Chondrocyte (in vitro differentiated cells): ENCODE measurements at regions not wholly inside any gene's neighbourhood (a gene's known extent, or its start where the extent isn't known, plus 50 kb on each side); places are given as distances from the start of the nearest gene placed in this dataset.

ENCODE experiments used
- DNase-seq: peaks from one replicate; pipeline ENCODE4 v3.0.0; 2021; ENCODE audit warnings: mixed read lengths, low spot score
- H3K27ac Mint-ChIP-seq: one replicate; pipeline ENCODE4 v1.8.0; 2021; ENCODE audit warnings: mild to moderate bottlenecking, moderate library complexity, mixed read lengths; ENCODE audit not compliant: unreplicated experiment
- H3K27me3 Mint-ChIP-seq: 2 replicates; pipeline ENCODE4 v1.8.0; 2021; ENCODE audit warnings: low read depth, mixed read lengths
- H3K36me3 Mint-ChIP-seq: 2 replicates; pipeline ENCODE4 v1.8.0; 2021; ENCODE audit warnings: low read depth, mixed read lengths
- H3K4me1 Mint-ChIP-seq: 2 replicates; pipeline ENCODE4 v1.8.0; 2021; ENCODE audit warnings: low read depth, mild to moderate bottlenecking, mixed read lengths
- H3K4me3 Mint-ChIP-seq: one replicate; pipeline ENCODE4 v1.8.0; 2021; ENCODE audit warnings: mild to moderate bottlenecking, moderate library complexity, mixed read lengths; ENCODE audit not compliant: unreplicated experiment
- H3K9me3 Mint-ChIP-seq: 2 replicates; pipeline ENCODE4 v1.8.0; 2021; ENCODE audit warnings: low read depth, mixed read lengths
- TF ChIP-seq, protein P1 (sequence below): fragments of 200-600 bp; sonication (generic); IDR thresholded peaks from 2 replicates; pipeline ENCODE4 v1.5.0; 2021; ENCODE audit warnings: antibody characterized with exemption, mild to moderate bottlenecking, moderate library complexity

DNA sequence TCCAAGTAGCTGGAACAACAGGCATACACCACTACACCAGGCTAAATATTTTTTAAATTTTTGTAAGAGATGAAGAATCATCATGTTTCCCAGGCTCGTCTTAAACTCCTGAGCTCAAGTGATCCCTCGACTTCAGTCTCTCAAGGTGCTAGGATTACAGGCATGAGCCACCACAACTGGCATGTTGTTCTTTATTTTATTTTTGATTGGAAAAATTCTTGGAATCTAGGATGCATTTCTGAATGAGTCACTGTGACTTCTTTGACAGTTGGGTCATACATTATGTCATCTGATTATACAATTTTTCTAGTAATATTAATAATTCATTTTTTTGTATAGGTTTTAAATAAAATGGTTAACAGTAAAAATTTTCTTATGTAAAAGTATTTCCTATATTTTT lies 870.2 kb downstream of the SI start:
- Mint-ChIP-seq H3K4me3 (no peak overlapping the region), H3K36me3 (peaks cover 4% of the 10 kb centered on the region), H3K27ac (peak overlapping the region; percentile 83), H3K27me3 (no peaks in the 10 kb centered on the region), H3K9me3 (peaks cover 5% of the 10 kb centered on the region), H3K4me1 (peaks cover 34% of the 10 kb centered on the region)
- TF ChIP-seq, protein P1, sequence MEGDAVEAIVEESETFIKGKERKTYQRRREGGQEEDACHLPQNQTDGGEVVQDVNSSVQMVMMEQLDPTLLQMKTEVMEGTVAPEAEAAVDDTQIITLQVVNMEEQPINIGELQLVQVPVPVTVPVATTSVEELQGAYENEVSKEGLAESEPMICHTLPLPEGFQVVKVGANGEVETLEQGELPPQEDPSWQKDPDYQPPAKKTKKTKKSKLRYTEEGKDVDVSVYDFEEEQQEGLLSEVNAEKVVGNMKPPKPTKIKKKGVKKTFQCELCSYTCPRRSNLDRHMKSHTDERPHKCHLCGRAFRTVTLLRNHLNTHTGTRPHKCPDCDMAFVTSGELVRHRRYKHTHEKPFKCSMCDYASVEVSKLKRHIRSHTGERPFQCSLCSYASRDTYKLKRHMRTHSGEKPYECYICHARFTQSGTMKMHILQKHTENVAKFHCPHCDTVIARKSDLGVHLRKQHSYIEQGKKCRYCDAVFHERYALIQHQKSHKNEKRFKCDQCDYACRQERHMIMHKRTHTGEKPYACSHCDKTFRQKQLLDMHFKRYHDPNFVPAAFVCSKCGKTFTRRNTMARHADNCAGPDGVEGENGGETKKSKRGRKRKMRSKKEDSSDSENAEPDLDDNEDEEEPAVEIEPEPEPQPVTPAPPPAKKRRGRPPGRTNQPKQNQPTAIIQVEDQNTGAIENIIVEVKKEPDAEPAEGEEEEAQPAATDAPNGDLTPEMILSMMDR = no peak
- DNase-seq = no peak

DNA sequence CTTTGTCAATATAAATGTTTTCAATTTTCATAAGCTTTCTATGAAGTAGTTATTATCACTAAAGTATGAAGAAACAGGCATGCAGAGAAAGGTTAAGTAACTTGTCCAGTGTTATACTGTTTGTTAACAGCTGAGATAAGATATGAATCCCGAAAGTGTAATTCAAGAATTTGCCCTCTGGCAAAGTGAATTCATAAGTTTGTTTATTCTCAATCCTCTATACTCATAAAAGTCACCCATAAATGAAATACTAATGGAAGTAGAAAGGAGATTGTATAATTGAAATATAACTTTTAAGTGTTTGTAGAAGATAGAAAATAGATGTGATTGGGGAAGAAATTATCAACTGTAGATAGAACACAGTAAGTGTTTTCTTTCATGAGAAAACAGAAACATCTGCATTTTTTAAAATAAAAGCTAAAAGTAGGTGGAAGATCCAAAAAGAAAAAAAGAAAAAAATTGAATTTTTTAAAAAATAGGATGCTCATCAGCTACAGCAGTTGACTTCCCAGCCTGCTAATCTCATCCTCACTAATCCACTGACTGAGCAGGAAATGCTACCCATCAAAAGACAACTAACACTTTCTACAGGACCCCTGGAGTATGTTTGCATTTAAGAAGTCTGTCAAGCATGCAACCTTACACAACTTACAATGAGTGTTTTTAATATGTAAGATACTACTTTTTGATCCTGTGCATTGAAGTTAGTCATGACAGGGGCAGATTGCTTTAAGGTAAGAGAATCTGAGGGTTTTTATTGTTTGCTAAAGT lies 878.1 kb downstream of the SI start:
- TF ChIP-seq, protein P1 = no peak
- Mint-ChIP-seq H3K4me1 (peaks cover 8% of the 10 kb centered on the region), H3K4me3 (no peak overlapping the region), H3K36me3 (no peaks in the 10 kb centered on the region), H3K27me3 (no peaks in the 10 kb centered on the region), H3K27ac (no peak overlapping the region), H3K9me3 (no peaks in the 10 kb centered on the region)
- DNase-seq = no peak

DNA sequence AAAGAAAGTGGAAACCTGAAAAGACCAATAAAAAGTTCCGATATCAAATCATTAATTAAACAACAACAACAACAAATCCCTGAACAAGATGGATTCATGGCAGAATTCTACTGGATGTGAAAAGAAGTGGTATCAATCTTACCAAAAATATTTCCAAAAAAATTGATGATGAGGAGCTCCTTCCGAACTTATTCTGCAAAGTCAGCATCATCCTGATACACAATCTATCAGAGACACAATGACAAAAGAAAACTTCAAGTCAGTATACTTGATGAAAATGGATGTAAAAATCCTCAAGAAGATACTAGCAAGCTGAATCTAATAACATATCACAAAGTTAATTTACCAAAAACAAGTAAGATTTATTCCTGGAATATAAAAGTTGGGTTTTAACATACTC lies 881.8 kb downstream of the SI start:
- Mint-ChIP-seq H3K27ac (no peak overlapping the region), H3K27me3 (no peaks in the 10 kb centered on the region), H3K9me3 (no peaks in the 10 kb centered on the region), H3K4me3 (no peak overlapping the region), H3K36me3 (no peaks in the 10 kb centered on the region), H3K4me1 (peaks cover 15% of the 10 kb centered on the region)
- no peak for DNase-seq
- TF ChIP-seq, protein P1 = no peak

DNA sequence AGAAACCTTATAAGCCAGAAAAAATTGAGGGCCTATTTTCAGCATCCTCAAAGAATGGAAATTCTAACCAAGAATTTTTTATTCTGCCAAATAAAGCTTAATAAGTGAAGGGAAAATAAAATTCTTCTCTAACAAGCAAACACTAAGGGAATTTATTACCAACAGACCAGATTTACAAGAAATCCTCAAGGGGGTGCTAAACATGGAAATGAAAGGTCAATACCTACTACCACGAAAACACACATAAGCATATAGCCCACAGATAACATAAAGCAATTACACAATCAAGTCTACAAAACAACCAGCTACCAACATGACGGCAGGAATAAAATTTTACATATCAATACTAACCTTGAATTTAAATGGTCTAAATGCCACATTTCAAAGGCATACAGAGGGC lies 883.5 kb downstream of the SI start:
- Mint-ChIP-seq H3K4me3 (no peak overlapping the region), H3K9me3 (no peaks in the 10 kb centered on the region), H3K27me3 (no peaks in the 10 kb centered on the region), H3K36me3 (no peaks in the 10 kb centered on the region), H3K4me1 (peaks cover 11% of the 10 kb centered on the region), H3K27ac (no peak overlapping the region)
- TF ChIP-seq, protein P1 = no peak
- no peak for DNase-seq

DNA sequence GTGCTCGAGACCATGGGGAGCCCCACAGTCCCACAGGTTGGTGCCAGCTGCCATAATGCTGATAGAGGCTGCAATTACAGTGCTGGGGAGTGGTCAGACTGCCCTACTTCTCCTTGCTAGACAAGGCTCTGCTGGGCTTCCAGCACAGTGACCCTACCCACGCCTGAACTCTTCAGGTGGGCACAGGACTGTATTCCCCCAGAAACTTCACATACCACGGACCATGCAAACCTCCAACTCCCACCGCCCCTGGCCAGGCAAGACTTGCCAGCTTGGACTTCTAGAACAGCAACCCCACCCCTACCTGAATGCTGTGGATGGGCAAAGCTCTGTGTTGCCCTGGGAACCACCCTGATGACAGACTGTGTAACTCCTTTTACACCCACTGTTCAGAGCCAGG lies 885.3 kb downstream of the SI start:
- no peaks in the 10 kb centered on the region for H3K27me3 Mint-ChIP-seq
- TF ChIP-seq, protein P1 = no peak
- H3K4me3 Mint-ChIP-seq = no peak overlapping the region
- no peaks in the 10 kb centered on the region for H3K36me3 Mint-ChIP-seq
- no peaks in the 10 kb centered on the region for H3K9me3 Mint-ChIP-seq
- H3K4me1 Mint-ChIP-seq = peaks cover 7% of the 10 kb centered on the region
- H3K27ac Mint-ChIP-seq = no peak overlapping the region
- DNase-seq = peak; percentile 68
